ENCODE measurements at regions not wholly inside any gene's neighbourhood (a gene's known extent, or its start where the extent isn't known, plus 50 kb on each side); places are given as distances from the start of the nearest gene placed in this dataset.
"Not testable (repeated sequence)": the region's sequence is repeated elsewhere in the genome, so short reads cannot be mapped to it uniquely, and the experiment has no call there.

DNA sequence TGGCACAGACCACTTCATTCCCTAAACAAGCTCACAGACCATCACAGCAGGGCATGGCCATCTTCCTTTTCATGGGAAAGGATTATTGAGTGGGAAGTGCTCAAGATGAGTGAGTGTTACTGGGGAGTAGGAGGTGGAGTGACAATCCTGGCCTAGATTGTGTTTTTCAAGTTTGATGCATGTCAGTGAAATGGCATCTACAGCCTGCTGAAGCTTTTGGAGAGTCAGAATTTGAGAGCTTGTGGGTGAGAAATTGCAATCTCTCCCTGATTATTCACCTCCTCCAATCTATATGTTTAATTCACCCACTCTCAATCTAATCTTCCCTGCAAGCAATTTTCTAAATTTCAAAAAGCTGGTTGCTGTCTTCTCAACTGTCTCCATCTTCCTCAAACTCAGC lies 156.1 kb upstream of the G2E3 start:
- Histone ChIP-seq H3K4me3 (ENCODE audit: low read depth in 2 of 2, low read length in 1 of 2) (no peak overlapping the region), H3K9ac (no peak overlapping the region), H3K27me3 (ENCODE audit: insufficient read depth) (no peaks in the 10 kb centered on the region), H3K79me2 (ENCODE audit: insufficient read depth) (no peaks in the 10 kb centered on the region), H3K4me1 (ENCODE audit: control insufficient read depth in 1 of 2, insufficient read depth in 2 of 2, low read depth in 1 of 2, low read length in 1 of 2) (no peaks in the 10 kb centered on the region), H2AFZ (ENCODE audit: low read depth) (no peak overlapping the region), H3K4me2 (no peak overlapping the region), H4K20me1 (ENCODE audit: insufficient read depth) (no peaks in the 10 kb centered on the region), H3K36me3 (replicated peaks in 1 of 2; ENCODE audit: control insufficient read depth in 1 of 2, insufficient read depth in 2 of 2, low read length in 1 of 2) (no peaks in the 10 kb centered on the region), H3K9me2 (no peaks in the 10 kb centered on the region), H3F3A (replicated peaks; ENCODE audit: insufficient read depth) (no peaks in the 10 kb centered on the region), H3K27ac (ENCODE audit: low read depth in 2 of 2, low read length in 1 of 2) (no peak overlapping the region), H3K9me3 (no peaks in the 10 kb centered on the region)
- ChIA-PET CTCF (no interaction called here), POLR2A (no interaction called here)
- no peak for TF ChIP-seq USF2 (IDR thresholded peaks at IDR 0.05; ENCODE audit: borderline replicate concordance, low read depth, low read length)
- no peak for TF ChIP-seq FOXM1 (IDR thresholded peaks at IDR 0.05; ENCODE audit: low read depth)
- TF ChIP-seq RAD21 (IDR thresholded peaks at IDR 0.05; ENCODE audit: low read length) = no peak
- no peak for TF ChIP-seq ELF1 (IDR thresholded peaks at IDR 0.05)
- TF ChIP-seq, protein P1, sequence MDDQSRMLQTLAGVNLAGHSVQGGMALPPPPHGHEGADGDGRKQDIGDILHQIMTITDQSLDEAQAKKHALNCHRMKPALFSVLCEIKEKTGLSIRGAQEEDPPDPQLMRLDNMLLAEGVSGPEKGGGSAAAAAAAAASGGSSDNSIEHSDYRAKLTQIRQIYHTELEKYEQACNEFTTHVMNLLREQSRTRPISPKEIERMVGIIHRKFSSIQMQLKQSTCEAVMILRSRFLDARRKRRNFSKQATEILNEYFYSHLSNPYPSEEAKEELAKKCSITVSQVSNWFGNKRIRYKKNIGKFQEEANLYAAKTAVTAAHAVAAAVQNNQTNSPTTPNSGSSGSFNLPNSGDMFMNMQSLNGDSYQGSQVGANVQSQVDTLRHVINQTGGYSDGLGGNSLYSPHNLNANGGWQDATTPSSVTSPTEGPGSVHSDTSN (IDR thresholded peaks at IDR 0.05) = no peak
- TF ChIP-seq NRF1 (IDR thresholded peaks at IDR 0.05; ENCODE audit: low read depth, low read length) = no peak
- no peak for TF ChIP-seq TAF1 (IDR thresholded peaks at IDR 0.05; ENCODE audit: borderline replicate concordance, low read depth, low read length)
- TF ChIP-seq MEF2A (IDR thresholded peaks at IDR 0.05; ENCODE audit: borderline replicate concordance, low read depth) = no peak
- no peak for TF ChIP-seq CHD2 (IDR thresholded peaks at IDR 0.05; ENCODE audit: low read length, partially characterized antibody)
- TF ChIP-seq RCOR1 (IDR thresholded peaks at IDR 0.05; ENCODE audit: low read length) = no peak
- TF ChIP-seq YY1 (IDR thresholded peaks at IDR 0.05; ENCODE audit: low read depth) = no peak
- no peak for TF ChIP-seq EP300 (IDR thresholded peaks at IDR 0.05; ENCODE audit: borderline replicate concordance in 1 of 2, low read depth in 1 of 2, low read length in 1 of 2)
- TF ChIP-seq, protein P2, sequence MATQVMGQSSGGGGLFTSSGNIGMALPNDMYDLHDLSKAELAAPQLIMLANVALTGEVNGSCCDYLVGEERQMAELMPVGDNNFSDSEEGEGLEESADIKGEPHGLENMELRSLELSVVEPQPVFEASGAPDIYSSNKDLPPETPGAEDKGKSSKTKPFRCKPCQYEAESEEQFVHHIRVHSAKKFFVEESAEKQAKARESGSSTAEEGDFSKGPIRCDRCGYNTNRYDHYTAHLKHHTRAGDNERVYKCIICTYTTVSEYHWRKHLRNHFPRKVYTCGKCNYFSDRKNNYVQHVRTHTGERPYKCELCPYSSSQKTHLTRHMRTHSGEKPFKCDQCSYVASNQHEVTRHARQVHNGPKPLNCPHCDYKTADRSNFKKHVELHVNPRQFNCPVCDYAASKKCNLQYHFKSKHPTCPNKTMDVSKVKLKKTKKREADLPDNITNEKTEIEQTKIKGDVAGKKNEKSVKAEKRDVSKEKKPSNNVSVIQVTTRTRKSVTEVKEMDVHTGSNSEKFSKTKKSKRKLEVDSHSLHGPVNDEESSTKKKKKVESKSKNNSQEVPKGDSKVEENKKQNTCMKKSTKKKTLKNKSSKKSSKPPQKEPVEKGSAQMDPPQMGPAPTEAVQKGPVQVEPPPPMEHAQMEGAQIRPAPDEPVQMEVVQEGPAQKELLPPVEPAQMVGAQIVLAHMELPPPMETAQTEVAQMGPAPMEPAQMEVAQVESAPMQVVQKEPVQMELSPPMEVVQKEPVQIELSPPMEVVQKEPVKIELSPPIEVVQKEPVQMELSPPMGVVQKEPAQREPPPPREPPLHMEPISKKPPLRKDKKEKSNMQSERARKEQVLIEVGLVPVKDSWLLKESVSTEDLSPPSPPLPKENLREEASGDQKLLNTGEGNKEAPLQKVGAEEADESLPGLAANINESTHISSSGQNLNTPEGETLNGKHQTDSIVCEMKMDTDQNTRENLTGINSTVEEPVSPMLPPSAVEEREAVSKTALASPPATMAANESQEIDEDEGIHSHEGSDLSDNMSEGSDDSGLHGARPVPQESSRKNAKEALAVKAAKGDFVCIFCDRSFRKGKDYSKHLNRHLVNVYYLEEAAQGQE (IDR thresholded peaks at IDR 0.05; ENCODE audit: low read depth, low read length) = no peak
- no peak for TF ChIP-seq SMC3 (IDR thresholded peaks at IDR 0.05; ENCODE audit: low read depth, low read length)
- no peak for DNase-seq

- no peak overlapping the region for H3K4me2 ChIP-seq
These were observed 155.2 kb upstream of the G2E3 start for GRCh38 chr14:30403791-30404190.

GRCh38 chr14:30409508-30410015 lies 149.4 kb upstream of the G2E3 start:
- POLR2A ChIA-PET; H3K9ac ChIP-seq; H3K4me2 ChIP-seq; DNase-seq; H3K27me3 ChIP-seq (ENCODE audit: insufficient read depth); H4K20me1 ChIP-seq (ENCODE audit: insufficient read depth); H3K27ac ChIP-seq (ENCODE audit: low read depth in 2 of 2, low read length in 1 of 2); H2AFZ ChIP-seq (ENCODE audit: low read depth); H3K4me1 ChIP-seq (ENCODE audit: control insufficient read depth in 1 of 2, insufficient read depth in 2 of 2, low read depth in 1 of 2, low read length in 1 of 2); H3F3A ChIP-seq (replicated peaks; ENCODE audit: insufficient read depth); H3K4me3 ChIP-seq (ENCODE audit: low read depth in 2 of 2, low read length in 1 of 2); H3K9me2 ChIP-seq; CTCF ChIA-PET; H3K79me2 ChIP-seq (ENCODE audit: insufficient read depth); H3K9me3 ChIP-seq; H3K36me3 ChIP-seq (replicated peaks in 1 of 2; ENCODE audit: control insufficient read depth in 1 of 2, insufficient read depth in 2 of 2, low read length in 1 of 2): not testable (repeated sequence)
- 0% methylated on average over 2 of the region's 2 CpGs for WGBS (ENCODE audit: low lambda C conversion rate)

More at GRCh38 chr14:30403791-30404190, 155.2 kb upstream of the G2E3 start:
- H3K36me3 ChIP-seq (replicated peaks in 1 of 2; ENCODE audit: control insufficient read depth in 1 of 2, insufficient read depth in 2 of 2, low read length in 1 of 2) = no peaks in the 10 kb centered on the region
- TF ChIP-seq SMC3 (IDR thresholded peaks at IDR 0.05; ENCODE audit: low read depth, low read length) (no peak), POLR2AphosphoS5 (IDR thresholded peaks at IDR 0.05; ENCODE audit: low read depth, low read length) (no peak), CHD2 (IDR thresholded peaks at IDR 0.05; ENCODE audit: low read length, partially characterized antibody) (no peak), MAX (IDR thresholded peaks at IDR 0.05; ENCODE audit: low read depth) (no peak), YY1 (IDR thresholded peaks at IDR 0.05; ENCODE audit: low read depth) (no peak), NFIC (IDR thresholded peaks at IDR 0.05; ENCODE audit: borderline replicate concordance) (no peak), JUND (IDR thresholded peaks at IDR 0.05) (no peak), RFX5 (IDR thresholded peaks at IDR 0.05; ENCODE audit: low read length) (no peak), GABPA (IDR thresholded peaks at IDR 0.05; ENCODE audit: low read depth) (no peak), FOXM1 (IDR thresholded peaks at IDR 0.05; ENCODE audit: low read depth) (no peak), NRF1 (IDR thresholded peaks at IDR 0.05; ENCODE audit: low read depth, low read length) (no peak), RXRA (IDR thresholded peaks at IDR 0.05; ENCODE audit: borderline replicate concordance, low read depth) (no peak)
- no peaks in the 10 kb centered on the region for H3K4me1 ChIP-seq (ENCODE audit: control insufficient read depth in 1 of 2, insufficient read depth in 2 of 2, low read depth in 1 of 2, low read length in 1 of 2)
- no peak for DNase-seq
- CTCF ChIA-PET = no interaction called here
- no peaks in the 10 kb centered on the region for H4K20me1 ChIP-seq (ENCODE audit: insufficient read depth)
- H2AFZ ChIP-seq (ENCODE audit: low read depth) = no peak overlapping the region
- H3K79me2 ChIP-seq (ENCODE audit: insufficient read depth) = no peaks in the 10 kb centered on the region
- no peak overlapping the region for H3K27ac ChIP-seq (ENCODE audit: low read depth in 2 of 2, low read length in 1 of 2)
- H3K27me3 ChIP-seq (ENCODE audit: insufficient read depth) = no peaks in the 10 kb centered on the region
- no peak overlapping the region for H3K4me3 ChIP-seq (ENCODE audit: low read depth in 2 of 2, low read length in 1 of 2)
- POLR2A ChIA-PET = no interaction called here
- H3K9ac ChIP-seq = no peak overlapping the region
- WGBS (ENCODE audit: low lambda C conversion rate) = 38% methylated on average over 4 of the region's 4 CpGs
- H3K9me3 ChIP-seq = no peaks in the 10 kb centered on the region
- H3K9me2 ChIP-seq = no peaks in the 10 kb centered on the region
- H3F3A ChIP-seq (replicated peaks; ENCODE audit: insufficient read depth) = no peaks in the 10 kb centered on the region

Data from SK-N-SH (cell line).